ENCODE measurements at regions not wholly inside any gene's neighbourhood (a gene's known extent, or its start where the extent isn't known, plus 50 kb on each side); places are given as distances from the start of the nearest gene placed in this dataset.
A peak's percentile ranks its signal among the peaks of the same experiment; 100 is the strongest.

DNA sequence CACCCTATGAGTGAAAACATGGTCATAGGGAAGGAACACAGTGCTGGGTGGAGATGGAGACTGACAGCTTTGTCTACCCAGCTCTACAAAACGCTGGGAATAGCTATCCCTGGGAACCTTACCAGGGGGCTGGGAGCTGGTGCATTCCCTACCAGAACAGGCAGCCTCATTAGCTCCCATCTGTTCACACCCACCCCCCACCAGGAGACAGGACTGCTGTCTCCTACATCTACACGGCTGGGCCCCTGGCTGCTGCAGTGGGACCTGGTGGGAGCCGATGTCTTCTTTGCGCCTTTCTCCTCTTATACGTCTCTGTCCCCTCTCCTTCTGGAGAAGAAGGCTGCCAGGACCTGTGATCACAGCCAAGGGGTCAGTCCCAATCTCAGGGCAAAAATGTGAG, 90.8 kb downstream of the UQCRFS1 start:
- no peak for DNase-seq (ENCODE audit: low read depth)

GRCh38 chr19:29121684-29122083, 91.3 kb downstream of the UQCRFS1 start:
- no peak for DNase-seq (ENCODE audit: low read depth)
- peak; percentile 13 for TF ChIP-seq CTCF (conservative IDR thresholded peaks at IDR 0.05; ENCODE audit: low read depth, low read length)
- H3K4me3 ChIP-seq (ENCODE audit: low read depth, low read length) = no peak overlapping the region

More for the DNA sequence above, 90.8 kb downstream of the UQCRFS1 start:
- H3K4me3 ChIP-seq (ENCODE audit: low read depth, low read length) = no peak overlapping the region
- TF ChIP-seq CTCF (conservative IDR thresholded peaks at IDR 0.05; ENCODE audit: low read depth, low read length) = no peak

- H3K4me3 ChIP-seq (ENCODE audit: low read depth, low read length) = no peak overlapping the region
- DNase-seq (ENCODE audit: low read depth) = no peak
- no peak for TF ChIP-seq CTCF (conservative IDR thresholded peaks at IDR 0.05; ENCODE audit: low read depth, low read length)
Observed at GRCh38 chr19:29120466-29120865, 92.5 kb downstream of the UQCRFS1 start.

- TF ChIP-seq CTCF (conservative IDR thresholded peaks at IDR 0.05; ENCODE audit: low read depth, low read length) = no peak
- no peak for DNase-seq (ENCODE audit: low read depth)
- no peak overlapping the region for H3K4me3 ChIP-seq (ENCODE audit: low read depth, low read length)
Observed at GRCh38 chr19:29119590-29119989, 93.4 kb downstream of the UQCRFS1 start.

DNA sequence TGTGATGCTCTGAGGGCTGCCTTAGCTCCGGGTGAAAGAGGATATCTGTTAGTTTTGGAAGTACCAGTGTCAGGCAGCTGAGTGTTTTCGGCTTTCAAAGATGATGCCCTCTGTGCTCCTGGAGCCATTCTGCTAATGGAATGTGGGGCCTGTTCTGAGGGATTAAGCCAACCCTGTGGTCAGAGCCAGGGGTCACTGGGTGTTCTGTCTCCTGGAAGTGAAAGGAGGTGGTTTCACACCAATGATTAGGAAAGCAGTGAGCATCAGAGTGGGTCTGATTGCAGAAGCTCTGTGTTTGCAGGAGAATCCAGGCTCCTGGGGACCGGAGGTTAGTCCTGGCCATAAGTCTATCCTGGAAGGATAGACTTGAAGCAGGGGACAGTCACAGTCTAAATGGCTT, 94.6 kb downstream of the UQCRFS1 start:
- no peak for TF ChIP-seq CTCF (conservative IDR thresholded peaks at IDR 0.05; ENCODE audit: low read depth, low read length)
- no peak for DNase-seq (ENCODE audit: low read depth)
- no peak overlapping the region for H3K4me3 ChIP-seq (ENCODE audit: low read depth, low read length)

- DNase-seq (ENCODE audit: low read depth) = no peak
- TF ChIP-seq CTCF (conservative IDR thresholded peaks at IDR 0.05; ENCODE audit: low read depth, low read length) = no peak
- H3K4me3 ChIP-seq (ENCODE audit: low read depth, low read length) = no peak overlapping the region
Observed at GRCh38 chr19:29117926-29118325, 95.0 kb downstream of the UQCRFS1 start.

DNA sequence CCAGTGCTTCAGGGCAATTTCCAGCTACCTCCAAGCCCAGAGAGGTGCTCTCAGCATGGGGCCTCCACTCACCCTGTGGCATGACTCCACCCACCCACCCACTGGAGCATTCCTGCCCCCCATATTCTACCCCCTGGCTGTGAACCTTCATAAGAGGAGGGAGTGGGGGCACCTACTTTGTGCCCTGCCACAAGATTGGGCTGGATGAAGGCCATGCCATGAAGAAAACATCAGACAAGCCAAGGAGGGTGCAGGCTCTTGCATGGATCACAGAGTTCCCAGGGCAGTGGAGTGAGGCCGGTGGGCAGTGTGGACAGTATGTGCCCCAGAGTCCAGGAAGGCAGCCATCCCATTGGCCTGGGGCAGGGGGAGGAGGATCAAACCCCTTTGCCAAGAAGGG, 97.8 kb downstream of the UQCRFS1 start:
- TF ChIP-seq CTCF (conservative IDR thresholded peaks at IDR 0.05; ENCODE audit: low read depth, low read length) = no peak
- no peak for DNase-seq (ENCODE audit: low read depth)

More for the DNA sequence above, 97.8 kb downstream of the UQCRFS1 start:
- no peak overlapping the region for H3K4me3 ChIP-seq (ENCODE audit: low read depth, low read length)

Data from choroid plexus epithelial cell (primary cell).